SH-SY5Y (cell line): ENCODE measurements at regions not wholly inside any gene's neighbourhood (a gene's known extent, or its start where the extent isn't known, plus 50 kb on each side); places are given as distances from the start of the nearest gene placed in this dataset.

Source experiments
- GATA2 ChIP-seq: IDR thresholded peaks from 2 replicates; pipeline ENCODE4 v1.6.1; 2011; ENCODE audit warnings: mild to moderate bottlenecking, low read depth, low read length
- GATA3 ChIP-seq: IDR thresholded peaks from 2 replicates; pipeline ENCODE4 v1.6.1; 2011; ENCODE audit warnings: low read depth, mild to moderate bottlenecking, low read length, moderate library complexity

DNA sequence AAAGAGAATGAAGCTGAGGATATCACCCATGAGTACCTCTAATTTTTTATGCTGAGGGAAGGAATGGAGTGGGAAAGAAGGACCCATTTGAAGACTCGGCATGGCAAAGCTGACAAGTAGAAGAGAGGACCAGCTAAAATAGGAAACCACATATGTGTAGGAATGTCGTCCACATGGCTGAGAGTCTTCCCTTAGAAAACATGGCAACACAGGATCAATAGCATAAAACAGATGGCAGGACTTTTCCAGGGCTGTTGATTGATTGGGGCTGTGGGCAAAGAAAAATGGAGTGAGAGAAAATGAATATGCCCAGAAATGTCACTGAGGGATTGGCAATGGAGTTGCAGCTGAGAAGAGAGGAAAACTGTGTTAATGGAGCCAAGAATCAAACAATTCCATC lies 76.2 kb upstream of the PRICKLE2 start:
- TF ChIP-seq GATA2: no peak
- TF ChIP-seq GATA3: no peak
